ENCODE measurements at regions not wholly inside any gene's neighbourhood (a gene's known extent, or its start where the extent isn't known, plus 50 kb on each side); places are given as distances from the start of the nearest gene placed in this dataset.
"Not testable (repeated sequence)": the region's sequence is repeated elsewhere in the genome, so short reads cannot be mapped to it uniquely, and the experiment has no call there.

GRCh38 chrX:40887476-40887875 lies 152.1 kb upstream of the MED14 start:
- DNase-seq (ENCODE audit: low read depth): peak; percentile 67

- no peak for DNase-seq (ENCODE audit: low read depth)
Observed at GRCh38 chrX:40891798-40892197, 156.5 kb upstream of the MED14 start.

- no peak for DNase-seq (ENCODE audit: low read depth)
Observed at GRCh38 chrX:40893251-40893910, 158.0 kb upstream of the MED14 start.

GRCh38 chrX:40895246-40895645 lies 159.9 kb upstream of the MED14 start:
- DNase-seq (ENCODE audit: low read depth): no peak

GRCh38 chrX:40897718-40898270 lies 162.5 kb upstream of the MED14 start:
- peak; percentile 18 for DNase-seq (ENCODE audit: low read depth)

GRCh38 chrX:40904739-40905138 lies 169.4 kb upstream of the MED14 start:
- not testable (repeated sequence) for DNase-seq (ENCODE audit: low read depth)

- DNase-seq (ENCODE audit: low read depth): peak; percentile 83
Observed at GRCh38 chrX:40908026-40908425, 172.7 kb upstream of the MED14 start.

- DNase-seq (ENCODE audit: low read depth): peak; percentile 88
Observed at GRCh38 chrX:40908857-40909475, 173.6 kb upstream of the MED14 start.

- DNase-seq (ENCODE audit: low read depth): no peak
Observed at GRCh38 chrX:40912166-40912565, 173.1 kb upstream of the USP9X start.

- peak; percentile 82 for DNase-seq (ENCODE audit: low read depth)
Observed at GRCh38 chrX:40912576-40912975, 172.7 kb upstream of the USP9X start.

- no peak for DNase-seq (ENCODE audit: low read depth)
Observed at GRCh38 chrX:40920351-40920750, 164.9 kb upstream of the USP9X start.

GRCh38 chrX:40922307-40922706 lies 162.9 kb upstream of the USP9X start:
- DNase-seq (ENCODE audit: low read depth): peak; percentile 92

- peak; percentile 24 for DNase-seq (ENCODE audit: low read depth)
Observed at GRCh38 chrX:40926739-40927427, 158.4 kb upstream of the USP9X start.

GRCh38 chrX:40928076-40928475 lies 157.2 kb upstream of the USP9X start:
- no peak for DNase-seq (ENCODE audit: low read depth)

- peak; percentile 60 for DNase-seq (ENCODE audit: low read depth)
Observed at GRCh38 chrX:40931921-40932320, 153.3 kb upstream of the USP9X start.

- peak; percentile 79 for DNase-seq (ENCODE audit: low read depth)
Observed at GRCh38 chrX:40933132-40933705, 152.0 kb upstream of the USP9X start.

GRCh38 chrX:40933706-40934425 lies 151.4 kb upstream of the USP9X start:
- peak; percentile 84 for DNase-seq (ENCODE audit: low read depth)

- DNase-seq (ENCODE audit: low read depth): no peak
Observed at GRCh38 chrX:40936827-40937226, 148.4 kb upstream of the USP9X start.

- peak; percentile 56 for DNase-seq (ENCODE audit: low read depth)
Observed at GRCh38 chrX:40938423-40938822, 146.8 kb upstream of the USP9X start.

- DNase-seq (ENCODE audit: low read depth): peak; percentile 9
Observed at GRCh38 chrX:40943093-40943641, 142.1 kb upstream of the USP9X start.

- DNase-seq (ENCODE audit: low read depth): peak; percentile 83
Observed at GRCh38 chrX:40945361-40945713, 139.9 kb upstream of the USP9X start.
